Panc1 (cell line): ENCODE measurements at regions not wholly inside any gene's neighbourhood (a gene's known extent, or its start where the extent isn't known, plus 50 kb on each side); places are given as distances from the start of the nearest gene placed in this dataset.

Experiments used
- CTCF ChIP-seq: fragments of 450-650 bp; IDR thresholded peaks from 2 replicates; pipeline ENCODE4 v1.5.1; 2017; ENCODE audit warnings: mild to moderate bottlenecking
- POLR2AphosphoS5 ChIP-seq: IDR thresholded peaks from 2 replicates; pipeline ENCODE4 v1.6.1; 2012; ENCODE audit warnings: mild to moderate bottlenecking, low read depth, low read length, moderate library complexity
- REST ChIP-seq, 2 experiments: IDR thresholded peaks; 2 replicates each; pipeline ENCODE4 v1.6.1; 2011 to 2012; ENCODE audit warnings: low read depth in 2 of 2, control low read depth in 1 of 2, low read length in 1 of 2, mild to moderate bottlenecking in 1 of 2, moderate library complexity in 1 of 2; ENCODE audit not compliant: insufficient read depth in 1 of 2

DNA sequence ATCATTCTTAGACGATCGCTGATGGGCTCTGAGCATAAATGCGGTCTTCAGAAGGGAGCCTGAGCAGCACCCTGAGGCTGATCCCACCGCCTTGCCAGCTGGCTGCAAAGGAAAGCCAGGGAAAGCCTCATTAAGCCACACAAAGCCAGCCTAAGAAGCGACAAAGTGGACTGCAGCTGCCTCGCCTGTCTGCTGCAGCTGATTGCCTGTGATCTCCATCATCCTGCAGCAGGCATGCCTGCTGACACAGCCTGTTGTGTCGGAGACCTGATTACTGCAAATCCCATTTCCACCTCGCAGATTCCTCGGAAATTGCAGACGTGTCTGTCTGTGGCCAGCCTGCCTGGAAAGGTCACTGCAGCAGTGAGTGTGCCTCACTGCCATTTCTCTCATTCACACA is 1087.0 kb upstream of the AUTS2 start:
- TF ChIP-seq CTCF (no peak), REST (IDR thresholded peaks at IDR 0.05; ENCODE audit: insufficient read depth in 1 of 2, low read depth in 2 of 2, low read length in 1 of 2) (no peak), POLR2AphosphoS5 (no peak)
